GM12878 (cell line): ENCODE measurements at regions not wholly inside any gene's neighbourhood (a gene's known extent, or its start where the extent isn't known, plus 50 kb on each side); places are given as distances from the start of the nearest gene placed in this dataset.

Experiments
- BCL3 ChIP-seq: IDR thresholded peaks from 2 replicates; pipeline ENCODE4 v1.6.1; 2011; ENCODE audit warnings: borderline replicate concordance, low read depth, mild to moderate bottlenecking, moderate library complexity, low read length; ENCODE audit not compliant: insufficient read depth, poor library complexity, severe bottlenecking
- CTCF ChIP-seq, 3 experiments: IDR thresholded peaks in 2 of 3; conservative IDR thresholded peaks in 1 of 3; 2 replicates each; pipeline ENCODE4 v1.5.1; 2011; ENCODE audit warnings: low read depth in 3 of 3, low read length in 3 of 3, mild to moderate bottlenecking in 3 of 3, control low read depth in 2 of 3, moderate library complexity in 2 of 3, inconsistent platforms in 1 of 3, mixed read lengths in 1 of 3; ENCODE audit not compliant: control insufficient read depth in 2 of 3, insufficient read depth in 1 of 3; ENCODE audit errors: extremely low read depth in 1 of 3
- ELK1 ChIP-seq: IDR thresholded peaks from 2 replicates; pipeline ENCODE4 v1.6.1; 2012; ENCODE audit warnings: low read depth, low read length, improper control_type of control experiment
- ETV6 ChIP-seq, 2 experiments: fragments of 450-650 bp in 1 of 2; IDR thresholded peaks in 1 of 2; conservative IDR thresholded peaks in 1 of 2; 2 replicates each; pipeline ENCODE4 v1.6.1; 2014; ENCODE audit warnings: antibody characterized with exemption in 1 of 2, borderline replicate concordance in 1 of 2, low read depth in 1 of 2, mild to moderate bottlenecking in 1 of 2, moderate library complexity in 1 of 2
- FOS ChIP-seq: IDR thresholded peaks from 3 replicates; pipeline ENCODE4 v1.6.1; 2011; ENCODE audit warnings: borderline replicate concordance; ENCODE audit not compliant: insufficient read length; ENCODE audit errors: extremely low read depth
- JUND ChIP-seq: IDR thresholded peaks from 2 replicates; pipeline ENCODE4 v1.6.1; 2012; ENCODE audit warnings: low read depth, mild to moderate bottlenecking, low read length, improper control_type of control experiment, moderate library complexity
- PBX3 ChIP-seq: IDR thresholded peaks from 2 replicates; pipeline ENCODE4 v1.6.1; 2011; ENCODE audit warnings: mild to moderate bottlenecking, low read depth, low read length, moderate library complexity; ENCODE audit not compliant: insufficient replicate concordance
- POLR2A ChIP-seq: IDR thresholded peaks from 2 replicates; pipeline ENCODE4 v1.6.1; 2011; ENCODE audit warnings: low read depth, mild to moderate bottlenecking, low read length
- REST ChIP-seq: IDR thresholded peaks from 2 replicates; pipeline ENCODE4 v1.6.1; 2012; ENCODE audit warnings: mild to moderate bottlenecking, low read depth, low read length
- SREBF2 ChIP-seq: IDR thresholded peaks from 2 replicates; pipeline ENCODE4 v1.6.1; 2012; ENCODE audit warnings: mild to moderate bottlenecking, low read length
- SUPT20H ChIP-seq: IDR thresholded peaks from 2 replicates; pipeline ENCODE4 v1.6.1; 2011; ENCODE audit warnings: low read depth, mild to moderate bottlenecking, low read length, moderate library complexity, borderline replicate concordance; ENCODE audit not compliant: control insufficient read depth

- TF ChIP-seq CTCF (IDR thresholded peaks at IDR 0.05 in 2 of 3, conservative IDR thresholded peaks at IDR 0.05 in 1 of 3; ENCODE audit: control insufficient read depth in 2 of 3, extremely low read depth in 1 of 3, insufficient read depth in 1 of 3, low read depth in 3 of 3, low read length in 3 of 3) (no peak), ELK1 (no peak), FOS (no peak), SREBF2 (no peak), BCL3 (no peak), ETV6 (conservative IDR thresholded peaks at IDR 0.05 in 1 of 2, IDR thresholded peaks at IDR 0.05 in 1 of 2; ENCODE audit: borderline replicate concordance in 1 of 2, low read depth in 1 of 2) (no peak), REST (no peak), POLR2A (no peak), JUND (no peak), PBX3 (no peak), SUPT20H (no peak)
These were observed 251.9 kb upstream of the ZNF804A start for GRCh38 chr2:184346338-184346862.
